IPS-11a (cell line): ENCODE measurements at regions not wholly inside any gene's neighbourhood (a gene's known extent, or its start where the extent isn't known, plus 50 kb on each side); places are given as distances from the start of the nearest gene placed in this dataset.

Source experiments
- H3K4me3 ChIP-seq: one replicate; pipeline ENCODE4 v1.5.1; 2013; ENCODE audit warnings: low read depth, low read length, control low read depth

DNA sequence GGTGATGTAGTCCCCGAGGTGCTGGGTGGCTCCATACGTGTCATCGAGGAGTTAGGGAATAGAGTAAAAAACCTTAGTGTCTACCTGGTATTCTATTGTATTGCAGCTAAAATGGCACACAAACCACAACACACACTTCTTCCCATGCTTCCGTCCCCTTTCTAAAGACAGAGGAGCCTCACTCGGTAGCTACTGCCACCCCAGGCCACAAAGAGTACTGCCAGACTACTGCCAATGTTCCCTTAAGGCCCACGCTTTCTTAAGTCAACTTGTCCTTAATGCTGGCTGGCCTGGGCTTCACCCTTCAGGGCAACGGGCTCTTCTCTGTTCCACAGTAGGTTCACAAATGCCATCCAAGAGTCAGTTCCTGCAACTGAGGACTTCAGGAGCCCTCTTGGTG is 673.0 kb downstream of the ELAVL2 start:
- no peak overlapping the region for H3K4me3 ChIP-seq

DNA sequence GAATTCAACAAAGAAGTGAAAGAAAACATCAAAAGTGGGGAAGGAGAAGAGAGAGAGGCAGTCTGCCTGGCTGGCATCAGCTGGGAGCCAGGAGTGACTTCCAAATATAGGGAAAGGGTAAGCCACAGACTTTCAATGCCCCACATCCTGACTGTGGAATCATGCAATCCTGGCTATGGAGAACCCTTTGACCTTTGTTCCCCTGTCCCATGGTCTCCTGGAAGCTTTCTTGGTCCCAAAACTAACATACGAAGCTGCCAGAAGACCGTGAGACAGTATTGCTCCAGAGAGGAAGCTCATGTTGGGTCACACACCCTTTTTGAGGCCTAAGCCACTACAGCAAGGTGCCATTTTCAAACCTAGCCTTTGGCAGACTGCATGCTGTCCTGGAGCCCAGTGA is 665.5 kb downstream of the ELAVL2 start:
- no peak overlapping the region for H3K4me3 ChIP-seq

DNA sequence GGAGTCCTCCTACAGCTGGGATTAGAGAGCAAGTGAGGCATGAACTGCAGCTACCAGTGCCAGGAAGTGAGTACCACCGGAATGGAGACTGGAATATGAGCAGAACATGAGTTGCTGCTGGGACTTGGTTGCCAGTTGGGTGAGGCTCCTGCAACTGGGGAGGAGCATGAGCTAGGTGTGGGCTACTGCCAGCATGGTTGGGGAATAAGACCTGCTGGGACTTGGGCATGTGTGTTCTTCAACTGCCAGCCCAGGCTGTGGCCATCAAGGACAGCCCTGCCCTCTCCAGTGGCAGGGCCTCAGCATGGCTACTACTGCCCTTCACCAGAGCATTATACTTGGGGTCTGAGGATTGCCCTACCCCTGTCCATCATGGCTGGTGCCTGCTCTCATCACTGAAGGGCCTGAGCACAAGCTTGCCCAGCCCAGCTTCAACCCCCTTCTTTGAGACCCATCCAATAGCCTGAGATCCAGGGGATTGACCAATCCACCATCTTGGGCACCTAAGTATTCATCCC is 665.0 kb downstream of the ELAVL2 start:
- no peak overlapping the region for H3K4me3 ChIP-seq

DNA sequence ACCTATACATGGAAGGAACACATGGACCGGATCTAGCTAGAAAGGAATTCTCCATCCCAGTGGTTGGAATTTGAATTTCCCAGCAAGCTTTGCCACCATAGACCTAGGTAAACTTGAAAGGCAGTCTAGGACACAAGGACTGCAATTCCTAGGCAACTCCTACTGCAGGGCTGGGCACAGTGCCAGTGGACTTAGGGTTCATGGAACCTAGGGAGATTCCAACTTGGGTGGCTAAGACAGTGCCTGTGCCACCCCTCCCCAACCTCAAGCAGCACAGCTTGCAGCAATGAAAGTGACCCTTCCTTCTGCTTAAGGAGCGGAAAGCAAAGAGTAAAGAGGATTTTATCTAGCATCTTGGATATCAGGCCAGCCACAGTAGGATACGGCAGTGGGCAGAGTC is 663.3 kb downstream of the ELAVL2 start:
- H3K4me3 ChIP-seq = no peak overlapping the region

DNA sequence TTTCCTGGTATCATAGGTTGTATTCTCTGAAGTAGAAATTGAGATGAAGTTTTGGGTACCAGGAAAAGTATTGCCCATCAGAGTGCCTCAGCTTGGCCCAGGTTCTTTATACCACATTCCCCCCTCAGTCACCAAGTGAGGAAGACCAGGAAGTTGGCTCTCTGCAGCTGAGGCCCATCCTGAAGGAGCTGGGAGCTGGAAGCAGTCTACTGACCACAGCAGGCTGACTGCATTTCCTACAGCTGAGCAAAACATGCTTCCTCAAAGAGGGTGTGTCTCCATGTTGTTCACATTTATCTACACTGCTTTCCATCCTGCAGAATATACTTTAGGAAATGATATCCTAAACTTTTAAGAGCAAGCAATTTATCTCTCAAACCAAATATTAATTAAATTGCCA is 654.6 kb downstream of the ELAVL2 start:
- no peak overlapping the region for H3K4me3 ChIP-seq

DNA sequence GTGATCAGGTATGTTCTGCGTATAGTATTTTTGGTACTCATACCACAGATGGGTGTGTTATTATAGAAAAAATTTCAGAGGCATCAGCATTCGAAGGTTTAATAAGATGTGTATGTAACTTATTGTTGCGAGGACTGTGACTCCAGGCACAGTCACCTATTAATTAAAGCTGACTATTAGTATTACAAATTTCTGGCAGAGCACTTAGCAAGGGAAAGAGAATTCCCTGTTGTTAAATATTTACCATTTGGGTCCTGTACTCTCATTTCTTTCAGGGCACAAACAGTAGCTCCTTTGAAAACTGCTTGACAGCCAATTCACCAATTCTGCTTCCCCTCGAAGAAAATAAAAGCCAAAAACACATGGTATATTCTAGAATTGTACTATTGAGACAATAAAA is 653.8 kb downstream of the ELAVL2 start:
- no peak overlapping the region for H3K4me3 ChIP-seq

DNA sequence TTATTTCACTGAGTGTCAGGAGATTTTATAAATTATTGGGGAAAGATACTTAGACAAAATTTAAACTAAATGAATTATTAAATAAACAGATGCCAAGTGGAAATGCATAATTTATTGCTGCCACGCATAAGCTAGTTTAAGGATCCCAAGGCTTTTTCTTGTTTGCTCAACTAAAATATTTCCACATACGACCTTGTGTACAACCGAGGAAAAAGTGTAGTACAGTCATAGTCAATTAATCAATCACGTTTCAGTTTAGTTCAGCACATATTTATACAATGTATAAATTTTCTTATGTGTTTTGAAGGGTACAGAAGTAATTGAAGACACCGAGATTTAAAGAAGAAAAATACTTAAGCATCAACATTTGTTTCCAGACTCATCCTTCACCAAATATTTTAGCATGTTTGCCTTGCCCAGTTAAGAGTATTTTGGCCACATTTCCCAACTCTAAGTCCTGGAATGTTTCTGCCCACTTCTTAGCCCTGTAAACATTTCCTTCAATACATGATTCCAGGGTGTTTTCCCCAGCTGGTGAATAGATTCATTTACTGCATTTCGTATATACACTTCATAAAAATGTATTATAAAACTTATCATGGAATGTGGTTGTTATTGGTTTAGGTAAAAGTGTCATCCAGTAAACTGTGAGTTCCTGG is 652.9 kb downstream of the ELAVL2 start:
- no peak overlapping the region for H3K4me3 ChIP-seq

DNA sequence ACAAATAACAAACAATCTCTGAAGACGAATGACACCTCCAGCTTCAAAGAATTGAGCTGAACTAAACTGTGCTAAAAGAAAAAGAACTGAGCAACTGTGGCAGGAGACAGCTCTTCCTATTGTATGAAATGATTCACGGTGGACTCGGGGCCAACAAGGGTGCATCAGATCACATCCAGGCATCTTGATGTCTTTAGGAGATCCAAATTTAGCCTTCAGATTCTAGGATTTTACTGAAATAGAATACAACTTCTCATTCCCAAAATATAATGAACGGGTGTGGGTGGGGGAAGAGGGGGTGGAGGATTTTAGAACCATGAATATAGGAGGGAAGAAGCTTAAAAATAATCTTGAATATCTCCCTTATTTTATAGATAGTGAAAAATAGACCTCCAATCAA is 631.8 kb downstream of the ELAVL2 start:
- no peak overlapping the region for H3K4me3 ChIP-seq

DNA sequence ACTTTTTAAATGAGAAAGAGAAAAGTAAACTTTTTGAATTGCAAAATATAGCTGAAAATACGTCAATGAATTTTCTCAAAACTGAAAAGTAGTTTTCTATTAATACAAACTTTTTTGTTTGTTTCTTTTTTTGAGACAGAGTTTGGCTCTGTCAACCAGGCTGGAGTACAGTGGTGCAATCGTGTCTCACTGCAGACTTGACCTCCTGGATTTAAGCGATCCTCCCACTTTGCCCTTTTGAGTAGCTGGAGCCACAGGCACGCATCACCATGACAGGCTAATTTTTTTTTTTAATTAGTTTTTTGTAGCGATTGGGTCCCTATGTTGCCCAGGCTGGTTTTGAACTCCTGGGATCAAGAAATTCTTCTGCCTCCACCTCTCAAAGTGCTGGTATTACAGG is 610.4 kb downstream of the ELAVL2 start:
- H3K4me3 ChIP-seq = no peak overlapping the region

DNA sequence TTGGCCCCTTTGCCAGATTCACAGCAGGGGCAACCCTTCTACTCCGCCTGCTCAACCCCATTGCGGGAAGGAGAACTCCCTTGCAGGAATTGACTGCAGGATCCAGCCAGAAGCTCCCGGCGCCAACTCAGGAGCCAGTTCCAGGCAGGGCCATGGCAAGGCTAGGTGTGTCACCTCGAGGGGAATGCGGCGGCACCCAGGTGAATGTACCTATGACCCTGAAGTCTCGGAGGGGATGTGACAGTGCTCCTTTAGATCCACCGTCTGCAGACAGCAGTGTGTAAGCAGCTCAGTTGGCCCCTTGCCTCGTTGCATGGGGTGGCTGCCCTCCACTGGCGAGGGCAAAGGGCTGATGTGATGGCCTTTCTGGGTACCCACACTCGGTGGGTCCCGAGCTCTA is 606.6 kb downstream of the ELAVL2 start:
- no peak overlapping the region for H3K4me3 ChIP-seq

DNA sequence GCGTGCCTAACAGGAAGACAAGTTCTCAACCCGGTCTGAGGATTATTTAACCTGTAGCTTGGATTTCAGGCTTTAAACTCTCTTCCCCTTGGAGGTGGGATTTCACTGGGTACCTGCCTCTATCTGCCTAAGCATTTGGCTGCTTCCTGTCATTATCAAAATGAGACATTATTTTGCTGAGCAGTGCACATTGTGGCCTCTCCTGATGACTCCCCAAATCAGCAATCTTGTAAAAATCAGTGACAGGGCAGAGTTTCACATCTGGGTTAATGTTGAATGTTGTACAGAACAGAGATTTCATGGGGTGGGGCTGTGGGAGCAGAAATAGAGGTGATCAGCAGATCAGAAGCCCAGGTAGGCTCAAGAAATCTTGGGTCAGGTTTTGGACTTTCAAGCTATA is 605.9 kb downstream of the ELAVL2 start:
- H3K4me3 ChIP-seq = no peak overlapping the region

DNA sequence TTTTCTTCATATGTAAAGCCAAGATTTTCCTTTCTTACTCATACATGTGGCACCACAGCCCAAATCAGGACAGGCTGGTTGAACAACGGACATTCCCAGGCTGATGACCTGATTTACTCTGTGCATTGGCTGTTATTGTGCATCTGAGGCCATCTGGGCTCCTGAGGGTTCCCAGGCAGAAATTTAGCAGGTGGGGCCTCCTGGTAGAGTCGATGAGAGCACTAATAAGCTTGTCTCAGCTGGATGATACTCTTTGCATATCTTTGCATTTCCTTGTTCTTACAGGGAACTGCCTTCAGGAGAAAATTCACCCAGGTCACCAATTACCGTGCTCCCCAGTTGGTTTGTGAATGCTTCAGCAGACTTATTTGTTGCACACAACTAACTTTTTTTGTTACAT is 605.1 kb downstream of the ELAVL2 start:
- no peak overlapping the region for H3K4me3 ChIP-seq

DNA sequence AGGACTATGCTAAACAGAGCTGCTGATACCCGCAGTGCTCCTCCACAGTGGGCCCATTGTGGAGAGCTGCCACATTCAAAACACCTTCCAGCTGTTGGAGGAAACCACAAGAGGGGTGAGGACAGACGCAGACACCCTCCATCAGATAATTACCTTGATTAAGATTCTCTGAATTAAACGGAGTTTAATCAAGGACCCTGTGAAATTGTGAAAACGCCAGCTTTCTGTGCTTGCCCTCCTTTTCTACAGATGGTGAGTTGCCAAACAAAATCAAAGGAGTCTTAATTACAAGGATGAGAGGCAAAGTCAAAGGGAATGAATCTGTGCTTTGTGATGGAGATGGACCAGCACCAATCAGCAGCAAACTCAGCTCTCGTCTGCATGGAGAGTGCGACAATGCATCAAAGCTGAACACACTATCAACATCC is 596.1 kb downstream of the ELAVL2 start:
- no peak overlapping the region for H3K4me3 ChIP-seq

DNA sequence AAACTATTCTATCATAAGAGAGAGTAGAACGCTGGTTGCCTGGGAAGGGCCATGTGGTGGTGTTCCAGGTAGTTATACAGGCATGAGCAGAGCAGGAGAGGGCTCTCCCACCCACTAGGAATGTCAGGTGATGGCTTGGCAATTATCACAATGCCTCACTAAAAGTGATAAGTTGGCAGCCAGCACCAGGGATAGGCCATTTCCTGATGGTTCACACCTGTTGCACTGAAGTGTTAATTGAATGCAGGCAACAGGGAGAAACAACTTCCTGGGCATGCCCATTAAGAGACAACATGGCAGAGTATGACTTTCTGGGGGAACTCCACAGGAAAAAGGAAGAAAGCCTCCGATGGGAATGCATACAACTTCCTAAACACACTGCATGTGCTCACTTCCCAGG is 593.2 kb downstream of the ELAVL2 start:
- no peak overlapping the region for H3K4me3 ChIP-seq

DNA sequence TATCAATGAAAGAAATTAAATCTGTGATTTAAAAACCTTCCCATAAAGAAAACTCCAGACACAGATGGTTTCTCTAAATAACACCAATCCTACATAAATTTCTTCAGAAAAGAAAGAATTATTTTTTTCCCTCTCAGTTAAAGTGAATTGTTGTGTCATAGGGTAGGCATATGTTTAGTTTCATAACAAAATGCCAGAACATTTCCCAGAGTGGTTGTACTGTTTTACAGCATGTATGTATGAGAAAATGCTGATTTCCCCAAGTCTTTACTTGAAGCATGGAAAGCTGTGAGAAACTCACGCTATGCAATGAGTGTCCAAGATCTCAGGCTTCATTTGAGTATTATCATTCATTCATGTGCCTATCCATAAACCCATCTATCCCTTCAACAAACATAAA is 582.5 kb downstream of the ELAVL2 start:
- no peak overlapping the region for H3K4me3 ChIP-seq

DNA sequence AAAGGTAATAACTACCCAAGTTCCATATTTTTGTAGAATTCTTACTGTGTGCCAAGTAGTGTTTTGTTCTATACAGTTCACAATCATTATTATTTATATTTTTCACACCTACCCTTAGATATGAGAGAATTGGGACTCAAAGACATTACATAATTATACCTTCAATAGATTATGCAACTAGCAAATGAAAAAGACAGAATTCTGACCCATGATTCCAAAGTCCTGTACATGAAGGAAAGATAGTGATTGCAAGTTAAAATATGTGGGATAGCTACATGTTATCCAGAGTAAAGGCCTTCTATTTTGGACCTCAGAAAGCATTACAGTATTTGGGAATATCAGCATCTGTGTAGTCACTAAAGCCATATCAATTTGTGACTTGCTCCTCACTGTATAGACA is 581.0 kb downstream of the ELAVL2 start:
- H3K4me3 ChIP-seq = no peak overlapping the region

DNA sequence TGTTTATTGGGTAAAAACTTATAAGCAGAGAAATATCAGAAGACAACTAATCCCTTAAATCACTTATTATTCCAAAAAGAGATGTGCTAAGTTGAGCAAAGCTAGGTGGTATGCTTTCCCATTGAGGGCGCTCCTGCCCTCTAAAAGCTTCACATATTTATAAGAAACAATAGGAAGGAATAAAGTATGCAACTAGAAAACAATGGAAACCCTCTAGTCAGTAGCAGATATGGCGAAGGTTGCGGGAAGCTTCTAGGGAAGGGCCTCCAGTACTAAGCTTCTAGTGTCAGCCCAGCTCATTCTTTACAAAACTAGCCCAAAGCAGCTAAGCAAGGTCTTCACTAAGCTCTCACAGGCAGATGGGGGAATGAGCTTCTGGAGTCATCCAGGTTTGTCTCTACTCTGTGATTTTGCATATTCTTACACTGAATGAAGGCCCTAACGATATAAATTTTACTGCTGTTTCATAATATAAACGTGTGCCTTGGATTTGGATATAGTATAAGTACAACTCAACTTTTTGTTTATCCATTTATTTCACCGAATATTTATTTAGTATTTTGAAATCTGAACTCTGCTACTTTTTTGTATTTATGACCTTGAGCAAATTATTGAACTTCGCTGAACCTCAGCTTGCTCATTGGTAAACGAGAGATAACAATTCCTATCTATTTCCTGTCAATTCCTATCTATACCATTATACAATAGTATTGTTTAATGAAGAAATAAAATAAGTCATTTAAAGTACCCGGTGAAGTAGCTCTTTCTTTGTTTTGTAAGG is 571.4 kb downstream of the ELAVL2 start:
- no peak overlapping the region for H3K4me3 ChIP-seq

DNA sequence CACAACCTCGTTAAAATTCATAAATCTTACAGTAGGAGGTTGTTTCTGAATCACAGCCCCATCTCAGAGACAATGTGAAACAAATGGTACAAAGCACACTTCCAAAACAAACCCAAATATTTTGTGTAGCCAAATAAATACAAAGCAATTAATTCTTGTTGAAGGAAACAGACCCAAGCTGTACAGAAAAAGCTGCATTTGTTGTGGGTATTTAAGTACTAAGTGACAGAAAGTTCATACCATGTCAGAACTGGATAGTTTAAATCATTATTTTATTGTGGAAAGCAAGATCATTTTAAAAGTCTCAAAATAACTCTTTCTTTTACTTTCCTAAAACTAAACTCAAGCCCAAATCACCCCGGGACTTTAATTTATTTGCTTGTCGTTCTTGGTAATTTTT is 570.7 kb downstream of the ELAVL2 start:
- no peak overlapping the region for H3K4me3 ChIP-seq

DNA sequence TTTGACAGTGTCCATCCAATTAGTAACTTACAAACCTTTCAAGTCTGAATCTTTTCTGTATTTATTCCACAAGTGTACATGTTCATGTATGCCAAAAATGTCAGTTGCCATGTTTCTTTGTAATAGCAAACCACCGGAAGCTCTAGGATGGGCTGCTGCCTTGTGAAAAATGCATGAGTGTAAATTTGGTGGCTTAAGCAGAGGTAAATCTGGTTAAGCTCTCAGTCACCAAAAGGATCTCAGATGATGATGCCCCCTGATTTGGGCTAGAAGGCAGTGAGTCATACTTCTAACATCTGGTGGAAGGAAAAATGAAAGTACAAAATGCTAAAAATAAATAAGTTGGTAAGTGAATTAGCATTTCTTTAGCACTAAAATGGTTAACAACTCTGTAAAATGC is 567.5 kb downstream of the ELAVL2 start:
- no peak overlapping the region for H3K4me3 ChIP-seq

DNA sequence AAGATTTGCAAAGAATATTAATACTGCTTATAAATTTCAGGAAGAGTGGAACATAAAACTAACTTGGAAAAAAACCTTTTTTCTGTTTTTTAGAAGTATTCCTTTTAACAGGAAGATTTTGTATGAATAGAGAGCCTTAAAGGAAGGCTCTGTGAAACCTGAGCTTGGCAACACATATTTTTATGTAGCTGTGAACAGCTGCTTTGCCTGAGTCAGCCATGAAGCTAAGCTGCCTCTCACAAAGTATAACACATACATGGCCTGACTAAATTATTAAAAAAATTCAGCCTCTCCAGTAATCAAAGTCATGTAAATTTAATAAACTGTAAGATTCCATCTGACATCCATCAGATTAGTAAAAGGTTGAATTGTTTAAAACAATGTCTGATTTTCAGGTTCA is 547.5 kb downstream of the ELAVL2 start:
- H3K4me3 ChIP-seq = no peak overlapping the region

DNA sequence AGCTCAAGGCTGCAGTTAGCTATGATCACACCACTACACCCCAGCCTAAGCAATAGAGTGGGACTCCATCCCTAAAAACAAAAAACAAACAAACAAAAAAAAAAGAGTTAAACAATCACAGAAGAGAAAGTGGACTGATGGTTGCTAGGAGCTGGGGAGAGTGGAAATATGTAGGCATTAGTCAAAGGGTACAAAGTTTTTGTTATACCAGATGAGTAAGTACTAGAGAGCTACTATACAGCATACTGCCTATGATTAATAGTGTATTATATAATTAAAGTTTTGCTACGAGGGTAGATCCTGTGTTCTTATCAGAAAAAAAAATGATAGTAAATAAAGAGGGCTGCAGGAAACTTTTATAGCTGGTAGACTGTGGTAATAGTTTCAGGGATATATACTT is 538.6 kb downstream of the ELAVL2 start:
- no peak overlapping the region for H3K4me3 ChIP-seq

DNA sequence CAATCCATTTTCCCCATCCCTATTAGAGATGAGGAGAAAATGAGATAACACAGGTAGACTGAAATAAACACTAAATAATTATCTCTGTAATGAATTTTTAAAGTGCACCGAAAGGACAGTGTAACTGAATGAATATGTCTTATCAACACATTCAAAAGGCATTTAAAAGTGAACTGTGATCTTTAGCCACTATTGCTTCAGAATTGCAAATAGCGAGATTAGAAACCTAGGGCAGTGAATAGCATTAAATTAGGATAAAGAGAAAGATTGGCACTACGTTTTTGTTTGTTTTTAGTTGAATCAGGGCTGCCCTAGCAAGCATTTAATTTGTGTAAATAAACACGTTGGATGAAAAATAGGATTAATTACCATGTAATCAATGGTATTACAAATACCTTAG is 537.5 kb downstream of the ELAVL2 start:
- H3K4me3 ChIP-seq = no peak overlapping the region

DNA sequence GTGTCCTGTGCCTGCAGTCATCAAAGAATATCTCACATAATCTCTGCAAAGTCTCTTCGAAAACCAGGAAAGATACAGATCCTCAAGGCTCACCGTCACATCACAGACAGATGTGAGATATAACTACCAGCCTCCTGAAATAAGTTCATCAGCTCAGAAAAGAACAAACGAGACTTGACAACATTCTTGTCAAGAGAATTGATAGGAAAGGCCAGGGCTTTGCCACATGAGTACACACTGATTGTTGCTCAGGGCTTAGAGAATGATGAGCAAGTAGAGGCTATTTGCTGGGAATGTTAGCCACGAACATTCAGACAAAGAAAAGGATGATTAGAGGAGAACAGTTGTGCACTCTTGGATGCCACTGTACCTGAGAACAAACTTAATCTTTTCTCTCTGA is 535.1 kb downstream of the ELAVL2 start:
- H3K4me3 ChIP-seq = no peak overlapping the region
